SJSA1 (cell line): ENCODE measurements at regions not wholly inside any gene's neighbourhood (a gene's known extent, or its start where the extent isn't known, plus 50 kb on each side); places are given as distances from the start of the nearest gene placed in this dataset.

ENCODE experiments used
- DNase-seq, 2 experiments: peaks; one replicate each; pipeline ENCODE4 v3.0.0-alpha.2; 2015 to 2020; ENCODE audit warnings: low spot score in 2 of 2, low read depth in 1 of 2
- H3K27ac ChIP-seq: fragments of 250-450 bp; sonication (Bioruptor Pico); 2 replicates; pipeline ENCODE4 v1.5.1; 2020; ENCODE audit warnings: mild to moderate bottlenecking, moderate library complexity
- H3K27me3 ChIP-seq: fragments of 250-450 bp; sonication (Bioruptor Pico); replicated peaks from 2 replicates; pipeline ENCODE4 v1.5.1; 2020; ENCODE audit warnings: mild to moderate bottlenecking, moderate library complexity
- H3K36me3 ChIP-seq: fragments of 250-450 bp; sonication (Bioruptor Pico); 2 replicates; pipeline ENCODE4 v1.5.1; 2020; ENCODE audit warnings: mild to moderate bottlenecking
- H3K4me1 ChIP-seq: fragments of 250-450 bp; sonication (Bioruptor Pico); replicated peaks from 2 replicates; pipeline ENCODE4 v1.6.1; 2021; ENCODE audit warnings: mild to moderate bottlenecking
- H3K4me3 ChIP-seq: fragments of 250-450 bp; sonication (Bioruptor Pico); 2 replicates; pipeline ENCODE4 v1.5.1; 2020; ENCODE audit warnings: mild to moderate bottlenecking
- H3K9me3 ChIP-seq: fragments of 250-450 bp; sonication (Bioruptor Pico); replicated peaks from 2 replicates; pipeline ENCODE4 v1.5.1; 2020; ENCODE audit warnings: mild to moderate bottlenecking

- no peaks in the 10 kb centered on the region for H3K27me3 ChIP-seq
- H3K9me3 ChIP-seq, result no peaks in the 10 kb centered on the region
- no peak for DNase-seq
- no peak overlapping the region for H3K4me3 ChIP-seq
- no peak overlapping the region for H3K27ac ChIP-seq
- no peaks in the 10 kb centered on the region for H3K36me3 ChIP-seq
- no peaks in the 10 kb centered on the region for H3K4me1 ChIP-seq
Measured at GRCh38 chr11:122392508-122392907, 263.0 kb upstream of the UBASH3B start.

GRCh38 chr11:122391049-122391448 lies 264.5 kb upstream of the UBASH3B start:
- no peak for DNase-seq

DNA sequence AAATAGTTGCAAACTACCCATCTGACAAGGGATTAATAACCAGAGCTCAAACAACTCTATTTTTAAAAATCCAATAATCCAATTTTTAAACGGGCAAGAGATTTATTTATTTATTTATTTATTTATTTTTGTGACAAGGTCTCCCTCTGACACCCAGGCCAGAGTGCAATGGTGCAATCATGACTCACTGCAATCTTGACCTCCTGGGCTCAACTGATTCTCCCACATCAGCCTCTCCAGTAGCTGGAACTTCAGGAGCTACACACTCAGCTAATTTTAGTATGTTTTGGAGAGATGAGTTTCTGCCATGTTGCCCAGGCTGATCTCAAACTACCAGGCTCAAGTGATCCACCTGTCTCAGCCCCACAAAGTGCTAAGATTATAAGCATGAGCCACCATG lies 267.2 kb upstream of the BLID start:
- Histone ChIP-seq H3K27ac (no peak overlapping the region), H3K36me3 (no peaks in the 10 kb centered on the region), H3K4me1 (no peaks in the 10 kb centered on the region), H3K27me3 (no peaks in the 10 kb centered on the region), H3K9me3 (no peaks in the 10 kb centered on the region), H3K4me3 (no peak overlapping the region)
- DNase-seq, result no peak

More at GRCh38 chr11:122391049-122391448, 264.5 kb upstream of the UBASH3B start:
- no peaks in the 10 kb centered on the region for H3K27me3 ChIP-seq
- no peaks in the 10 kb centered on the region for H3K36me3 ChIP-seq
- H3K9me3 ChIP-seq, result no peaks in the 10 kb centered on the region
- no peaks in the 10 kb centered on the region for H3K4me1 ChIP-seq
- H3K27ac ChIP-seq, result no peak overlapping the region
- no peak overlapping the region for H3K4me3 ChIP-seq

GRCh38 chr11:122375687-122376399 lies 259.8 kb upstream of the BLID start:
- Histone ChIP-seq H3K36me3 (no peaks in the 10 kb centered on the region), H3K27ac (no peak overlapping the region)
- DNase-seq, result no peak

DNA sequence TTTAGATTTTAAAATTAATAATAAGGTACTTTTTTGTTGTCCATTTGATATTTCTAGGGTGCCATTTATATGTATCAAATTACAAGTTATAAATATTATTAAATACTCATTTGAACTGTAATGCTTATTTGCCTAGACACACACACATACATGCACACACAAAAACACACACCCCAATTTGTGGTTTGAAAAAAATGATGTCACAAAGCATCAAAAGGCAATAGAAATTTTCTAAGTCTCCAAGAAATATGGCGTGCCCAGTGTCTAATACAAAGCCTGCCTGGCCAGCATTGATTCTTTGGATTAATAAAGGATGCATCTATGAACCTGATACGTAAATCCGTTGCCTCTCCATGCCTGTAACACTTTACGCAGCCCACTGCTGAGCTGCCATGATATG lies 252.8 kb upstream of the BLID start:
- Histone ChIP-seq H3K27me3 (no peaks in the 10 kb centered on the region), H3K4me3 (no peak overlapping the region), H3K4me1 (no peaks in the 10 kb centered on the region), H3K27ac (no peak overlapping the region), H3K36me3 (no peaks in the 10 kb centered on the region), H3K9me3 (no peaks in the 10 kb centered on the region)
- DNase-seq, result no peak

More at GRCh38 chr11:122375687-122376399, 259.8 kb upstream of the BLID start:
- H3K27me3 ChIP-seq, result no peaks in the 10 kb centered on the region
- H3K9me3 ChIP-seq, result no peaks in the 10 kb centered on the region
- H3K4me1 ChIP-seq, result no peaks in the 10 kb centered on the region
- no peak overlapping the region for H3K4me3 ChIP-seq

GRCh38 chr11:122367809-122368231 lies 251.8 kb upstream of the BLID start:
- H3K27ac ChIP-seq, result no peak overlapping the region
- DNase-seq, result no peak
- H3K4me1 ChIP-seq, result no peaks in the 10 kb centered on the region
- H3K4me3 ChIP-seq, result no peak overlapping the region
- no peaks in the 10 kb centered on the region for H3K9me3 ChIP-seq
- H3K27me3 ChIP-seq, result no peaks in the 10 kb centered on the region
- no peaks in the 10 kb centered on the region for H3K36me3 ChIP-seq

- Histone ChIP-seq H3K27me3 (no peaks in the 10 kb centered on the region), H3K4me1 (no peaks in the 10 kb centered on the region), H3K27ac (no peak overlapping the region), H3K9me3 (no peaks in the 10 kb centered on the region), H3K4me3 (no peak overlapping the region), H3K36me3 (no peaks in the 10 kb centered on the region)
- no peak for DNase-seq
Measured at GRCh38 chr11:122365610-122366360, 249.8 kb upstream of the BLID start.

- no peak overlapping the region for H3K4me3 ChIP-seq
Measured at GRCh38 chr11:122363296-122363695, 247.3 kb upstream of the BLID start.

GRCh38 chr11:122362381-122362780 lies 246.4 kb upstream of the BLID start:
- no peak overlapping the region for H3K4me3 ChIP-seq
- no peak overlapping the region for H3K27ac ChIP-seq
- DNase-seq, result no peak
- no peaks in the 10 kb centered on the region for H3K9me3 ChIP-seq
- no peaks in the 10 kb centered on the region for H3K4me1 ChIP-seq
- H3K36me3 ChIP-seq, result no peaks in the 10 kb centered on the region
- no peaks in the 10 kb centered on the region for H3K27me3 ChIP-seq

More at GRCh38 chr11:122363296-122363695, 247.3 kb upstream of the BLID start:
- Histone ChIP-seq H3K4me1 (no peaks in the 10 kb centered on the region), H3K36me3 (no peaks in the 10 kb centered on the region), H3K9me3 (no peaks in the 10 kb centered on the region), H3K27me3 (no peaks in the 10 kb centered on the region), H3K27ac (no peak overlapping the region)
- no peak for DNase-seq

DNA sequence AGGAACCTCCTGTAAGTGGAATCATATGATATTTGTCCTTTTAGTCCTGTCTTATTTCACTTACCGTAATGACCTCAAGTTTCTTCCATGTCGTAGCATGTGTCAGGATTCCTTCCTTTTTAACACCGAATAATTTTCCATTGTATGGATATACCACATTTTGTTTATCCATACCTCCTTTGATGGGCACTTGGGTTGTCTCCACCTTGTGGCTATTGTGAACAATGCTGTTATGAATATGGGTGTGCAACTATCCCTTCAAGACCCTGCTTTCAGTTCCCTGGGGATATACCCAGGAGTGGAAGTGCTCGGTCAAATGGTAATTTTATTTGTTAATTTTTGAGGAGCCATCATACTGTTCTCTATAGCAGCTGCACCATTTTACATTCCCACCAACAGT lies 244.9 kb upstream of the BLID start:
- no peak for DNase-seq
- Histone ChIP-seq H3K36me3 (no peaks in the 10 kb centered on the region), H3K27ac (no peak overlapping the region), H3K27me3 (no peaks in the 10 kb centered on the region), H3K4me3 (no peak overlapping the region), H3K9me3 (no peaks in the 10 kb centered on the region), H3K4me1 (no peaks in the 10 kb centered on the region)

GRCh38 chr11:122359081-122359571 lies 243.1 kb upstream of the BLID start:
- DNase-seq, result no peak

GRCh38 chr11:122358292-122358691 lies 242.3 kb upstream of the BLID start:
- Histone ChIP-seq H3K4me1 (no peaks in the 10 kb centered on the region), H3K4me3 (no peak overlapping the region), H3K9me3 (no peaks in the 10 kb centered on the region), H3K27me3 (no peaks in the 10 kb centered on the region), H3K36me3 (no peaks in the 10 kb centered on the region), H3K27ac (no peak overlapping the region)
- DNase-seq, result no peak

More at GRCh38 chr11:122359081-122359571, 243.1 kb upstream of the BLID start:
- Histone ChIP-seq H3K9me3 (no peaks in the 10 kb centered on the region), H3K27ac (no peak overlapping the region), H3K27me3 (no peaks in the 10 kb centered on the region), H3K4me1 (no peaks in the 10 kb centered on the region), H3K4me3 (no peak overlapping the region), H3K36me3 (no peaks in the 10 kb centered on the region)

DNA sequence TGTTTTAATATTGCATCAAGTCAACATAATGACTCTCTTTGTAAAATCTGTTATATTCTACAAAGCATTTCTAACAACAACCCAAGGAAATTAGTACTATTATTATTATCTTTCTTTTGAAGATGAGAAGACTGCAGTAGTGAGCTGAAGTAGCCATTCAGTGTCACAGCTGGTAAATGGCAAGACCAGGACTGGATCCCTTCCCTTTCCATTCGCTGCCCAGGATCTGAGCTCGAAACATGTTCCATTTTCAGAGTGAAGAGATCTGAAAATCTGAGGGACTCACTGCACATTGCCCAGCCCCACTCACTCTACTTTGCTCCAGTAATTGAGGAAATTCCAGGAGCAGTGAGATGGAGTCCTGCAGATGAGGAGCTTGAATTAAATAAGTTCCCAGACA lies 240.0 kb upstream of the BLID start:
- no peak overlapping the region for H3K27ac ChIP-seq
- no peak for DNase-seq

DNA sequence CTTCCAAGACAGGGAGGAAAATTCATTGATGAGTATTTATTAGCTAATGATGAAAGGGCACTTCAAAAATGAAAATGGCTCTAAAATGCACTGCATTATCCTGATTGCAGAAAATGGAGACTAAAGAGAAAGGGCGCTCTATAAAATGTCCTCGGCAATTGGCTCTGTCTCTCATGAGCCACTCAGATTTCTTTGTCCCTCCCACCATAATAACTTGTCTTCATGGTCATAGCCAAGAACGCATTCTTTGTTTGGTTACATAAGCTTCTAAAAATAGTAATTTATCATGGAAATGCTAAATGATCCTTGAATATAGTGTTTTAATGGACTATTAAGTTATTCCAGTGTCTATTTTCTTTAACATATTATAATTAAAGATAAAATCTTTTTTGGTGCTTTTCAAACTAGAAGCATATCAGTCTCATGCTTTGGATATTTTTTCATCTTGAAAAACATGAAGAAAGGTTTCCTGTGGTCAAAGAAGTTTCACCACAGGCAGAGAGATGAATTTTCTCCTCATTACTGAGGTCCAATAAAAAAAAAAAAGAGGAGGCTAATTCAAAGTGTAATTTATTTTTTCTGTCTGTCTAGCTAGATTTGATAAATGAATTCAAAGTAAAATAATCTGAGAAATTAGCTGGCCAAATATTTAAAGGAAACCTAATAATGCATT lies 238.1 kb upstream of the BLID start:
- no peak overlapping the region for H3K27ac ChIP-seq
- no peaks in the 10 kb centered on the region for H3K4me1 ChIP-seq
- no peaks in the 10 kb centered on the region for H3K9me3 ChIP-seq
- H3K27me3 ChIP-seq, result no peaks in the 10 kb centered on the region
- no peak overlapping the region for H3K4me3 ChIP-seq
- no peaks in the 10 kb centered on the region for H3K36me3 ChIP-seq
- DNase-seq, result no peak

More for the DNA sequence above, 240.0 kb upstream of the BLID start:
- Histone ChIP-seq H3K36me3 (no peaks in the 10 kb centered on the region), H3K4me1 (no peaks in the 10 kb centered on the region), H3K4me3 (no peak overlapping the region), H3K9me3 (no peaks in the 10 kb centered on the region), H3K27me3 (no peaks in the 10 kb centered on the region)
